HEK293 (cell line): ENCODE measurements at regions not wholly inside any gene's neighbourhood (a gene's known extent, or its start where the extent isn't known, plus 50 kb on each side); places are given as distances from the start of the nearest gene placed in this dataset.
"Not testable (repeated sequence)": the region's sequence is repeated elsewhere in the genome, so short reads cannot be mapped to it uniquely, and the experiment has no call there.

Experiments used
- CTCF ChIA-PET: fragments of 350-600 bp; formaldehyde crosslinking; extraction: SDS; loops from one replicate; lab custom pipeline; 2021; ENCODE audit warnings: antibody characterized with exemption; lab: Yijun Ruan, JAX
- POLR2A ChIA-PET: fragments of 300-600 bp; formaldehyde crosslinking; extraction: SDS; loops from one replicate; lab custom pipeline; 2020; ENCODE audit warnings: antibody characterized with exemption, inconsistent platforms; lab: Yijun Ruan, JAX
- H3K27ac ChIP-seq: fragments of 200-500 bp; sonication (Bioruptor generic); 2 replicates; pipeline ENCODE4 v1.5.1; 2014; ENCODE audit warnings: low read depth, low read length, control low read depth, inconsistent platforms; ENCODE audit errors: extremely low read depth
- H3K36me3 ChIP-seq, 2 experiments: fragments of 200-500 bp in 1 of 2; sonication (Bioruptor generic) in 1 of 2; 1 replicate in 1 of 2; 2 replicates in 1 of 2; pipeline ENCODE4 v1.5.1; 2014 to 2017; ENCODE audit warnings: inconsistent platforms in 2 of 2, low read length in 2 of 2; ENCODE audit not compliant: control insufficient read depth in 2 of 2, insufficient read depth in 1 of 2
- H3K4me1 ChIP-seq: fragments of 200-500 bp; sonication (Bioruptor generic); 2 replicates; pipeline ENCODE4 v1.5.1; 2014; ENCODE audit warnings: mild to moderate bottlenecking, low read length, inconsistent platforms; ENCODE audit not compliant: control insufficient read depth, insufficient read depth
- H3K4me3 ChIP-seq: 2 replicates; pipeline ENCODE4 v1.5.1; 2011; ENCODE audit warnings: low read depth, mild to moderate bottlenecking, control low read depth, low read length, moderate library complexity
- H3K9me3 ChIP-seq: fragments of 200-500 bp; sonication (Bioruptor generic); 2 replicates; pipeline ENCODE4 v1.5.1; 2014; ENCODE audit warnings: low read depth, low read length, inconsistent platforms; ENCODE audit not compliant: control insufficient read depth, insufficient read depth
- BCL11A ChIP-seq: fragments of 450-650 bp; formaldehyde crosslinking; IDR thresholded peaks from 2 replicates; pipeline ENCODE4 v1.5.1; 2016; ENCODE audit warnings: low read depth, missing biosample characterization, missing genetic modification characterization
- HOXD13 ChIP-seq: sonication (generic); formaldehyde crosslinking; IDR thresholded peaks from 2 replicates; pipeline ENCODE4 v1.8.0; 2022; ENCODE audit warnings: missing genetic modification reagents, borderline replicate concordance
- IKZF3 ChIP-seq: fragments of 450-650 bp; IDR thresholded peaks from 2 replicates; pipeline ENCODE4 v1.5.0; 2018; ENCODE audit warnings: missing biosample characterization, mild to moderate bottlenecking, missing genetic modification characterization, moderate library complexity
- KLF10 ChIP-seq: fragments of 450-650 bp; IDR thresholded peaks from 2 replicates; pipeline ENCODE4 v1.5.1; 2018; ENCODE audit warnings: missing biosample characterization, mild to moderate bottlenecking, missing genetic modification characterization
- ZBTB48 ChIP-seq: fragments of 450-650 bp; formaldehyde crosslinking; IDR thresholded peaks from 2 replicates; pipeline ENCODE4 v1.5.1; 2016; ENCODE audit warnings: missing biosample characterization, missing genetic modification characterization
- ZFP3 ChIP-seq: fragments of 450-650 bp; formaldehyde crosslinking; IDR thresholded peaks from 2 replicates; pipeline ENCODE4 v1.5.1; 2016; ENCODE audit warnings: low read depth, missing biosample characterization, missing genetic modification characterization
- ZNF112 ChIP-seq: fragments of 450-650 bp; formaldehyde crosslinking; IDR thresholded peaks from 2 replicates; pipeline ENCODE4 v1.5.0; 2017; ENCODE audit warnings: missing biosample characterization, missing genetic modification characterization
- ZNF2 ChIP-seq: fragments of 450-650 bp; formaldehyde crosslinking; IDR thresholded peaks from 2 replicates; pipeline ENCODE4 v1.5.1; 2016; ENCODE audit warnings: missing biosample characterization, missing genetic modification characterization
- ZNF211 ChIP-seq: fragments of 450-650 bp; formaldehyde crosslinking; IDR thresholded peaks from 2 replicates; pipeline ENCODE4 v1.5.1; 2016; ENCODE audit warnings: low read depth, missing biosample characterization, missing genetic modification characterization
- ZNF302 ChIP-seq: fragments of 450-650 bp; formaldehyde crosslinking; IDR thresholded peaks from 2 replicates; pipeline ENCODE4 v1.5.1; 2016; ENCODE audit warnings: missing biosample characterization, missing genetic modification characterization, low read depth
- ZNF623 ChIP-seq: fragments of 450-650 bp; formaldehyde crosslinking; IDR thresholded peaks from 2 replicates; pipeline ENCODE4 v1.5.1; 2016; ENCODE audit warnings: missing biosample characterization, missing genetic modification characterization
- ZNF624 ChIP-seq: fragments of 450-650 bp; formaldehyde crosslinking; IDR thresholded peaks from 2 replicates; pipeline ENCODE4 v1.5.1; 2017; ENCODE audit warnings: missing biosample characterization, missing genetic modification characterization
- ZNF747 ChIP-seq: fragments of 450-650 bp; formaldehyde crosslinking; IDR thresholded peaks from 2 replicates; pipeline ENCODE4 v1.5.1; 2016; ENCODE audit warnings: missing biosample characterization, missing genetic modification characterization
- ZNF777 ChIP-seq: fragments of 450-650 bp; formaldehyde crosslinking; IDR thresholded peaks from 2 replicates; pipeline ENCODE4 v1.5.1; 2017; ENCODE audit warnings: missing biosample characterization, missing genetic modification characterization, borderline replicate concordance
- ZNF791 ChIP-seq: fragments of 450-650 bp; formaldehyde crosslinking; IDR thresholded peaks from 2 replicates; pipeline ENCODE4 v1.5.1; 2016; ENCODE audit warnings: missing biosample characterization, missing genetic modification characterization
- TF ChIP-seq, protein P1 (sequence below): fragments of 450-650 bp; formaldehyde crosslinking; IDR thresholded peaks from 2 replicates; pipeline ENCODE4 v1.5.1; 2016; ENCODE audit warnings: missing biosample characterization, missing genetic modification characterization, borderline replicate concordance
- TF ChIP-seq, protein P2 (sequence below): fragments of 450-650 bp; formaldehyde crosslinking; IDR thresholded peaks from 2 replicates; pipeline ENCODE4 v1.5.1; 2016; ENCODE audit warnings: missing biosample characterization, missing genetic modification characterization, low read depth
- TF ChIP-seq, protein P3 (sequence below): fragments of 450-650 bp; formaldehyde crosslinking; IDR thresholded peaks from 2 replicates; pipeline ENCODE4 v1.5.1; 2017; ENCODE audit warnings: missing biosample characterization, missing genetic modification characterization
- TF ChIP-seq, protein P4 (sequence below): fragments of 450-650 bp; formaldehyde crosslinking; IDR thresholded peaks from 2 replicates; pipeline ENCODE4 v1.5.1; 2016; ENCODE audit warnings: missing biosample characterization, missing genetic modification characterization

DNA sequence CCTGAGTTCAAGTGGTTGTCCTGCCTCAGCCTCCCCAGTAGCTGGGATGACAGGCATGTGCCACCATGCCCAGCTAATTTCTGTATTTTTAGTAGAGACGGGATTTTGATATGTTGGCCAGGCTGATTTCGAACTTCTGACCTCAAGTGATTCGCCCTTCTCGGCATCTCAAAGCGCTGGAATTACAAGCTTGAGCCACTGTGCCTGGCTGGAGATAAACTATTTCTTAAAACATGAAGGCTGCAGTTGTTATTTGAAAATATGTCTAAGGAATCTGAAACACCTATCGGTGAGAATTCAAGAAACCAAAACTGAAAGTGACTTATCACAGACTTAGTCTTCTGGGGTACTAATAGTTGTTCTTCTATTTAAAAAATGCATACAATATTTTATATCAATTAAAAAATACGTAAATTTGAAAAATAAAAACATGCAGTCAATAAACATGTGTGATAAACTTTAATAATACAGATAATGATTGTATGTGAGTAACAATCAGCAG lies 176.9 kb upstream of the PRSS58 start:
- H3K9me3 ChIP-seq, result no peaks in the 10 kb centered on the region
- ChIA-PET POLR2A (no interaction called here), CTCF (interaction anchor here (0.6 to 1.4 kb wide), 6 partner anchors 8 to 204 kb away, joined by 3 to 5 read pairs (median 4); no protein-coding TSS in a partner anchor)
- H3K36me3 ChIP-seq, result no peaks in the 10 kb centered on the region
- no peak overlapping the region for H3K27ac ChIP-seq
- no peak overlapping the region for H3K4me3 ChIP-seq
- no peaks in the 10 kb centered on the region for H3K4me1 ChIP-seq
- TF ChIP-seq KLF10 (no peak), ZNF791 (tag by site-specific recombination) (no peak), ZNF747 (tag by site-specific recombination) (no peak), ZNF624 (tag by site-specific recombination) (no peak), ZNF623 (tag by site-specific recombination) (no peak), ZNF211 (no peak), ZFP3 (tag by site-specific recombination) (no peak), IKZF3 (no peak), HOXD13 (CRISPR knock-in tag) (no peak), BCL11A (no peak)
- TF ChIP-seq, protein P1, sequence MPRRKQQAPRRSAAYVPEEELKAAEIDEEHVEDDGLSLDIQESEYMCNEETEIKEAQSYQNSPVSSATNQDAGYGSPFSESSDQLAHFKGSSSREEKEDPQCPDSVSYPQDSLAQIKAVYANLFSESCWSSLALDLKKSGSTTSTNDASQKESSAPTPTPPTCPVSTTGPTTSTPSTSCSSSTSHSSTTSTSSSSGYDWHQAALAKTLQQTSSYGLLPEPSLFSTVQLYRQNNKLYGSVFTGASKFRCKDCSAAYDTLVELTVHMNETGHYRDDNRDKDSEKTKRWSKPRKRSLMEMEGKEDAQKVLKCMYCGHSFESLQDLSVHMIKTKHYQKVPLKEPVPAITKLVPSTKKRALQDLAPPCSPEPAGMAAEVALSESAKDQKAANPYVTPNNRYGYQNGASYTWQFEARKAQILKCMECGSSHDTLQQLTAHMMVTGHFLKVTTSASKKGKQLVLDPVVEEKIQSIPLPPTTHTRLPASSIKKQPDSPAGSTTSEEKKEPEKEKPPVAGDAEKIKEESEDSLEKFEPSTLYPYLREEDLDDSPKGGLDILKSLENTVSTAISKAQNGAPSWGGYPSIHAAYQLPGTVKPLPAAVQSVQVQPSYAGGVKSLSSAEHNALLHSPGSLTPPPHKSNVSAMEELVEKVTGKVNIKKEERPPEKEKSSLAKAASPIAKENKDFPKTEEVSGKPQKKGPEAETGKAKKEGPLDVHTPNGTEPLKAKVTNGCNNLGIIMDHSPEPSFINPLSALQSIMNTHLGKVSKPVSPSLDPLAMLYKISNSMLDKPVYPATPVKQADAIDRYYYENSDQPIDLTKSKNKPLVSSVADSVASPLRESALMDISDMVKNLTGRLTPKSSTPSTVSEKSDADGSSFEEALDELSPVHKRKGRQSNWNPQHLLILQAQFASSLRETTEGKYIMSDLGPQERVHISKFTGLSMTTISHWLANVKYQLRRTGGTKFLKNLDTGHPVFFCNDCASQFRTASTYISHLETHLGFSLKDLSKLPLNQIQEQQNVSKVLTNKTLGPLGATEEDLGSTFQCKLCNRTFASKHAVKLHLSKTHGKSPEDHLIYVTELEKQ (tag by site-specific recombination), result no peak
- TF ChIP-seq, protein P2, sequence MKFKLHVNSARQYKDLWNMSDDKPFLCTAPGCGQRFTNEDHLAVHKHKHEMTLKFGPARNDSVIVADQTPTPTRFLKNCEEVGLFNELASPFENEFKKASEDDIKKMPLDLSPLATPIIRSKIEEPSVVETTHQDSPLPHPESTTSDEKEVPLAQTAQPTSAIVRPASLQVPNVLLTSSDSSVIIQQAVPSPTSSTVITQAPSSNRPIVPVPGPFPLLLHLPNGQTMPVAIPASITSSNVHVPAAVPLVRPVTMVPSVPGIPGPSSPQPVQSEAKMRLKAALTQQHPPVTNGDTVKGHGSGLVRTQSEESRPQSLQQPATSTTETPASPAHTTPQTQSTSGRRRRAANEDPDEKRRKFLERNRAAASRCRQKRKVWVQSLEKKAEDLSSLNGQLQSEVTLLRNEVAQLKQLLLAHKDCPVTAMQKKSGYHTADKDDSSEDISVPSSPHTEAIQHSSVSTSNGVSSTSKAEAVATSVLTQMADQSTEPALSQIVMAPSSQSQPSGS (tag by site-specific recombination), result no peak
- TF ChIP-seq, protein P3, sequence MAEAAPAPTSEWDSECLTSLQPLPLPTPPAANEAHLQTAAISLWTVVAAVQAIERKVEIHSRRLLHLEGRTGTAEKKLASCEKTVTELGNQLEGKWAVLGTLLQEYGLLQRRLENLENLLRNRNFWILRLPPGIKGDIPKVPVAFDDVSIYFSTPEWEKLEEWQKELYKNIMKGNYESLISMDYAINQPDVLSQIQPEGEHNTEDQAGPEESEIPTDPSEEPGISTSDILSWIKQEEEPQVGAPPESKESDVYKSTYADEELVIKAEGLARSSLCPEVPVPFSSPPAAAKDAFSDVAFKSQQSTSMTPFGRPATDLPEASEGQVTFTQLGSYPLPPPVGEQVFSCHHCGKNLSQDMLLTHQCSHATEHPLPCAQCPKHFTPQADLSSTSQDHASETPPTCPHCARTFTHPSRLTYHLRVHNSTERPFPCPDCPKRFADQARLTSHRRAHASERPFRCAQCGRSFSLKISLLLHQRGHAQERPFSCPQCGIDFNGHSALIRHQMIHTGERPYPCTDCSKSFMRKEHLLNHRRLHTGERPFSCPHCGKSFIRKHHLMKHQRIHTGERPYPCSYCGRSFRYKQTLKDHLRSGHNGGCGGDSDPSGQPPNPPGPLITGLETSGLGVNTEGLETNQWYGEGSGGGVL (tag by site-specific recombination), result no peak

DNA sequence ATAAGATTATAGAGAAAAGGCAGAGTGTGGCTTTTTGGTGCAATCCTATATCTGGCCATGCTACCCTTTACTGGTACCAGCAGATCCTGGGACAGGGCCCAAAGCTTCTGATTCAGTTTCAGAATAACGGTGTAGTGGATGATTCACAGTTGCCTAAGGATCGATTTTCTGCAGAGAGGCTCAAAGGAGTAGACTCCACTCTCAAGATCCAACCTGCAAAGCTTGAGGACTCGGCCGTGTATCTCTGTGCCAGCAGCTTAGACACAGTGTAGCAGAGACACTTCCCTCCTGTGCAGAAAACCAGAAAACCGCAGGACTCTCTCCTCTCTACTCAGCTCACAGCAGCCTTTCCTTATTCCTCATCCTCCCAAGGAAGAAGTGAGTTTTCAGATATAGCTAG lies 176.3 kb upstream of the PRSS58 start:
- H3K36me3 ChIP-seq, H3K27ac ChIP-seq, H3K4me3 ChIP-seq, H3K4me1 ChIP-seq, H3K9me3 ChIP-seq, POLR2A ChIA-PET: not testable (repeated sequence)
- CTCF ChIA-PET, result interaction anchor here (0.6 to 1.3 kb wide), 6 partner anchors 9 to 203 kb away, joined by 3 to 5 read pairs (median 3); no protein-coding TSS in a partner anchor

DNA sequence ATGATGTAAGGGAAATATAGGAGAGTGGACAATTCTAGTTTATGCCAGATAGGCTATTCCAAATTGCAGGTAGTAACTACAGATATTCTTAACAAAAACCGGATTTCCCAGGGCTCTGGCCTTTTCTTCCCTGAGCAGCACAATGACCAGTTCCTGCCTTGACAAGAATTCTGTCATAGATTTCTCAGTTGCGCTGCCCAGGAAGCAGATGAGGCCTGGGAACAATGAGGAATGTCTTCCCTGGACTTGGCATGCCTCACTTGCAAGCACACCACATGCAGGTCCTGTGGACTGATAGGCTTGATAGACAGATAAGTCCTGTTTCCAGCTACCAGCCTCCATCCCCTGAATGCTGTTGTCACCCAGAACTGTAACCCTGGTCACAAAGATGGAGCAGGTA lies 174.5 kb upstream of the PRSS58 start:
- ChIA-PET POLR2A (no interaction called here), CTCF (no interaction called here)
- Histone ChIP-seq H3K27ac (no peak overlapping the region), H3K9me3 (no peaks in the 10 kb centered on the region), H3K36me3 (no peaks in the 10 kb centered on the region), H3K4me1 (no peaks in the 10 kb centered on the region), H3K4me3 (no peak overlapping the region)
- no peak for TF ChIP-seq ZNF112 (tag by site-specific recombination)
- no peak for TF ChIP-seq ZBTB48 (tag by site-specific recombination)
- TF ChIP-seq ZNF777, result no peak
- no peak for TF ChIP-seq ZNF302 (tag by site-specific recombination)
- TF ChIP-seq, protein P1 (tag by site-specific recombination), result no peak
- TF ChIP-seq ZNF2 (tag by site-specific recombination), result no peak
- TF ChIP-seq, protein P4, sequence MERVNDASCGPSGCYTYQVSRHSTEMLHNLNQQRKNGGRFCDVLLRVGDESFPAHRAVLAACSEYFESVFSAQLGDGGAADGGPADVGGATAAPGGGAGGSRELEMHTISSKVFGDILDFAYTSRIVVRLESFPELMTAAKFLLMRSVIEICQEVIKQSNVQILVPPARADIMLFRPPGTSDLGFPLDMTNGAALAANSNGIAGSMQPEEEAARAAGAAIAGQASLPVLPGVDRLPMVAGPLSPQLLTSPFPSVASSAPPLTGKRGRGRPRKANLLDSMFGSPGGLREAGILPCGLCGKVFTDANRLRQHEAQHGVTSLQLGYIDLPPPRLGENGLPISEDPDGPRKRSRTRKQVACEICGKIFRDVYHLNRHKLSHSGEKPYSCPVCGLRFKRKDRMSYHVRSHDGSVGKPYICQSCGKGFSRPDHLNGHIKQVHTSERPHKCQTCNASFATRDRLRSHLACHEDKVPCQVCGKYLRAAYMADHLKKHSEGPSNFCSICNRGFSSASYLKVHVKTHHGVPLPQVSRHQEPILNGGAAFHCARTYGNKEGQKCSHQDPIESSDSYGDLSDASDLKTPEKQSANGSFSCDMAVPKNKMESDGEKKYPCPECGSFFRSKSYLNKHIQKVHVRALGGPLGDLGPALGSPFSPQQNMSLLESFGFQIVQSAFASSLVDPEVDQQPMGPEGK, result no peak
- TF ChIP-seq ZFP3 (tag by site-specific recombination), result no peak
